ENCODE measurements at regions not wholly inside any gene's neighbourhood (a gene's known extent, or its start where the extent isn't known, plus 50 kb on each side); places are given as distances from the start of the nearest gene placed in this dataset.

- Histone ChIP-seq H3K4me1 (ENCODE audit: insufficient read depth, low read length) (no peaks in the 10 kb centered on the region), H3K27me3 (ENCODE audit: control insufficient read depth in 1 of 2, insufficient read depth in 2 of 2, low read length in 2 of 2) (peaks cover 0 to 5% of the 10 kb centered on the region in 2 experiments; a peak in 1 of 5 replicates), H3K27ac (ENCODE audit: extremely low read length, insufficient read depth, low read length) (no peak overlapping the region), H3K9ac (ENCODE audit: insufficient read depth, low read depth, low read length) (no peak overlapping the region), H4K20me1 (ENCODE audit: insufficient read depth, low read length) (no peaks in the 10 kb centered on the region), H3K9me3 (ENCODE audit: low read length) (no peaks in the 10 kb centered on the region), H3K4me2 (ENCODE audit: low read depth, low read length) (no peak overlapping the region), H2AFZ (ENCODE audit: low read length) (no peak overlapping the region), H3K79me2 (ENCODE audit: insufficient read depth, low read length) (no peaks in the 10 kb centered on the region), H3K4me3 (replicated peaks in 1 of 3; ENCODE audit: insufficient read depth in 1 of 3, low read depth in 2 of 3, low read length in 3 of 3) (no peak overlapping the region), H3K36me3 (replicated peaks in 1 of 2; ENCODE audit: control insufficient read depth in 1 of 2, insufficient read depth in 2 of 2, low read length in 2 of 2) (no peaks in the 10 kb centered on the region)
- intact Hi-C loops (cut with micrococcal nuclease; ENCODE audit: unreplicated experiment) (no loop called here), in situ Hi-C loops (cut with HindIII; ENCODE audit: extremely low pct_ligation_motif_present, low pct_unique_long_range_greater_than_20kb) (no loop called here)
- no TSS peak for BruUV-seq (replicated peaks)
- no peak for DNase-seq (ENCODE audit: low spot score)
- 65% methylated on average over 3 of the region's 3 CpGs for WGBS (ENCODE audit: low lambda C conversion rate)
- POLR2A ChIA-PET = no interaction called here
- CTCF ChIA-PET (ENCODE audit: low intra/inter-chr PET ratio, low total read pairs) = no interaction called here
- FAIRE-seq = no peak
- ATAC-seq = no peak
- TF ChIP-seq, protein P1, sequence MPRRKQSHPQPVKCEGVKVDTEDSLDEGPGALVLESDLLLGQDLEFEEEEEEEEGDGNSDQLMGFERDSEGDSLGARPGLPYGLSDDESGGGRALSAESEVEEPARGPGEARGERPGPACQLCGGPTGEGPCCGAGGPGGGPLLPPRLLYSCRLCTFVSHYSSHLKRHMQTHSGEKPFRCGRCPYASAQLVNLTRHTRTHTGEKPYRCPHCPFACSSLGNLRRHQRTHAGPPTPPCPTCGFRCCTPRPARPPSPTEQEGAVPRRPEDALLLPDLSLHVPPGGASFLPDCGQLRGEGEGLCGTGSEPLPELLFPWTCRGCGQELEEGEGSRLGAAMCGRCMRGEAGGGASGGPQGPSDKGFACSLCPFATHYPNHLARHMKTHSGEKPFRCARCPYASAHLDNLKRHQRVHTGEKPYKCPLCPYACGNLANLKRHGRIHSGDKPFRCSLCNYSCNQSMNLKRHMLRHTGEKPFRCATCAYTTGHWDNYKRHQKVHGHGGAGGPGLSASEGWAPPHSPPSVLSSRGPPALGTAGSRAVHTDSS (CRISPR knock-in tag; conservative IDR thresholded peaks at IDR 0.05) = no peak
- TF ChIP-seq SATB2 (CRISPR knock-in tag; IDR thresholded peaks at IDR 0.05) (no peak), ZNF501 (CRISPR knock-in tag; IDR thresholded peaks at IDR 0.05) (no peak), HNF1B (CRISPR knock-in tag; IDR thresholded peaks at IDR 0.05) (no peak), ZNF44 (CRISPR knock-in tag; IDR thresholded peaks at IDR 0.05) (no peak)
Measured at GRCh38 chr2:104433657-104434056, 420.3 kb upstream of the POU3F3 start.

DNA sequence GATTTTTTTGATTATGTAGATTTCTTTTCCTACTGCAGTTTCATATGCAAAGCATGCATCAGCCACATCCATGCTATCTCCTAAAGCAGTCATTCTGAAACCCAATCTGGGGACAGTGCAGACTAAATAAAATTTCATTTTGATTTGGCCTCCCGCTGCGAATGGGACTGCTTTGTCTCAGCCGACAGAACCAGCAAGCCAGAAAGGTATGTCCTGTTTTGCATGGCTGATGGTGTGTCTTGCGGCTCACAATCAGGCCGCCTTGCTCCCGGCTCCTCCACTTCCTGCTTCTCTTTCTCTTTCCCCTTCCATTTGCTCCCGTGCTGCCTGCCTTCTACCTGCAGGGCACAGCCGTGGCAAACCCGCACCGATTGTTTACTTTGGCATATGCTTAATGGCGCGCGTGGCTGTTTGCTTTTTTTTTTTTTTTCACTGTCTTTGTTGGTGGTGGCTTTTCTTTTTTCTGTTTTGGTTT is 419.6 kb upstream of the POU3F3 start:
- DNase-seq (ENCODE audit: low spot score) = no peak
- TF ChIP-seq ELF1 (CRISPR knock-in tag; IDR thresholded peaks at IDR 0.05) (0 out of 2 replicates have a peak, but pooled peaks have one; percentile 26), GLMP (CRISPR knock-in tag; IDR thresholded peaks at IDR 0.05; ENCODE audit: borderline replicate concordance) (no peak)
- POLR2A ChIA-PET = no interaction called here
- H3K9me3 ChIP-seq (ENCODE audit: low read length) = no peaks in the 10 kb centered on the region
- WGBS (ENCODE audit: low lambda C conversion rate) = 5% methylated on average over 13 of the region's 13 CpGs
- intact Hi-C loops (cut with micrococcal nuclease; ENCODE audit: unreplicated experiment) (no loop called here), in situ Hi-C loops (cut with HindIII; ENCODE audit: extremely low pct_ligation_motif_present, low pct_unique_long_range_greater_than_20kb) (no loop called here)
- peaks cover 0 to 5% of the 10 kb centered on the region in 2 experiments; a peak in 1 of 5 replicates for H3K27me3 ChIP-seq (ENCODE audit: control insufficient read depth in 1 of 2, insufficient read depth in 2 of 2, low read length in 2 of 2)
- 0 out of 6 replicates have a peak overlapping the region, but pooled peaks of 1 of the 3 experiments have one; percentile 1 for H3K4me3 ChIP-seq (replicated peaks in 1 of 3; ENCODE audit: insufficient read depth in 1 of 3, low read depth in 2 of 3, low read length in 3 of 3)
- H2AFZ ChIP-seq (ENCODE audit: low read length) = no peak overlapping the region
- peak overlapping the region; percentile 49 for H3K4me2 ChIP-seq (ENCODE audit: low read depth, low read length)
- FAIRE-seq = no peak
- no peaks in the 10 kb centered on the region for H4K20me1 ChIP-seq (ENCODE audit: insufficient read depth, low read length)
- no peak overlapping the region for H3K9ac ChIP-seq (ENCODE audit: insufficient read depth, low read depth, low read length)
- CTCF ChIA-PET (ENCODE audit: low intra/inter-chr PET ratio, low total read pairs) = no interaction called here
- peak; percentile 79 for ATAC-seq
- H3K4me1 ChIP-seq (ENCODE audit: insufficient read depth, low read length) = no peaks in the 10 kb centered on the region
- no TSS peak for BruUV-seq (replicated peaks)
- no peaks in the 10 kb centered on the region for H3K36me3 ChIP-seq (replicated peaks in 1 of 2; ENCODE audit: control insufficient read depth in 1 of 2, insufficient read depth in 2 of 2, low read length in 2 of 2)
- H3K79me2 ChIP-seq (ENCODE audit: insufficient read depth, low read length) = no peaks in the 10 kb centered on the region
- H3K27ac ChIP-seq (ENCODE audit: extremely low read length, insufficient read depth, low read length) = no peak overlapping the region

All from HepG2 (cell line).